Renal pelvis (tissue), 1 donor: ENCODE measurements at regions not wholly inside any gene's neighbourhood (a gene's known extent, or its start where the extent isn't known, plus 50 kb on each side); places are given as distances from the start of the nearest gene placed in this dataset.

Experiments used
- DNase-seq: peaks from one replicate; pipeline ENCODE4 v3.0.0-alpha.2; 2013

DNA sequence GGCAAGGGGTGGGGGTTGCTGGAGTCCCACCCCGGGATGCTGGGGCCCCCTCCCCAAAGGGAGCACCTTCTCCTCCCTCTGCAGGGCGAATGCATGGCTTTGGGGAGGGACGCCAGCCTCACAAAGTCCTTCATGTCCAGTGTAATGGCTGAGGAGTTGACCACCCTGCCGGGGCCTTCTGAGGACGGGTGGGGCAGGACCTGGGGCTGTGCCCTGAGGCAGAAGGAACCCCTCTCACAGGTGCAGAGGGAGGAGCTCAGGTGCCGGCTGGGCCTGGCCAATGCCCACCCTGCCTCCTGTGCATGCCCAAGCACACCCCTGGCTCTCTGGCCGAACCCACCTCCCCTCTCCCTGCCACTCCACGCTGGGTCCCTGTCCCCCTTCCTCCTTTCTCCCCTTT, 64.3 kb upstream of the RNU6ATAC start:
- DNase-seq = no peak

DNA sequence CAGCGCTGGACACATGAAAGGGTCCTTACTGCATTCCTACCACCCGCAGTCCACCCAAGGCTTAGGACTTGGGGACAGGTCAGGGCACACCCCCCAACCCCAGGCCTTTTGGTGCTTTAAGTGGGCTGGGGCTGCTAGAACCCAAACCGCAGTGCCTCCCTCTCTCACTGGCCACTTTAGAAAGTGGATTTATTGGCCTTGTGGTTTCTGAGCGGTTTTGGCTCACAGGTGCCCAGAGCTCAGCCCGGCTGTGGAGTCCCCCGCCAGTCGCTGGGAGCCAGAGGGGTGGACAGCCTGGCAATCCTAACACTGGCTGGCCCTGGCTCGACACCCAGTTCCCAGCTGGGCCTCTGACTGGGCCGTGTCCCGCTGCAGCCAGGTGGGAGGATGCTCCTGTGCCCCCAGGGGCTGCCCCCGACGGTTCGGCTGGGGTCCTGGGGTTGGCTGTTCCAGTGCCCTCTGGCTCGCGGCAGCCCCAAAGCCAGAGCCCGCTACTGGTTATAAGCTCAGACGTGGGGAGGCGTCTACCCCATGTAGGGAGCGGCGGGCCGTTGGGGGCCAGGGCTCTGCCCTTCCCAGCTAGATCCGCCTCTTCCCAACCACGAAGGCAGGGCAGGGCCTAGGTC, 65.2 kb upstream of the RNU6ATAC start:
- no peak for DNase-seq

DNA sequence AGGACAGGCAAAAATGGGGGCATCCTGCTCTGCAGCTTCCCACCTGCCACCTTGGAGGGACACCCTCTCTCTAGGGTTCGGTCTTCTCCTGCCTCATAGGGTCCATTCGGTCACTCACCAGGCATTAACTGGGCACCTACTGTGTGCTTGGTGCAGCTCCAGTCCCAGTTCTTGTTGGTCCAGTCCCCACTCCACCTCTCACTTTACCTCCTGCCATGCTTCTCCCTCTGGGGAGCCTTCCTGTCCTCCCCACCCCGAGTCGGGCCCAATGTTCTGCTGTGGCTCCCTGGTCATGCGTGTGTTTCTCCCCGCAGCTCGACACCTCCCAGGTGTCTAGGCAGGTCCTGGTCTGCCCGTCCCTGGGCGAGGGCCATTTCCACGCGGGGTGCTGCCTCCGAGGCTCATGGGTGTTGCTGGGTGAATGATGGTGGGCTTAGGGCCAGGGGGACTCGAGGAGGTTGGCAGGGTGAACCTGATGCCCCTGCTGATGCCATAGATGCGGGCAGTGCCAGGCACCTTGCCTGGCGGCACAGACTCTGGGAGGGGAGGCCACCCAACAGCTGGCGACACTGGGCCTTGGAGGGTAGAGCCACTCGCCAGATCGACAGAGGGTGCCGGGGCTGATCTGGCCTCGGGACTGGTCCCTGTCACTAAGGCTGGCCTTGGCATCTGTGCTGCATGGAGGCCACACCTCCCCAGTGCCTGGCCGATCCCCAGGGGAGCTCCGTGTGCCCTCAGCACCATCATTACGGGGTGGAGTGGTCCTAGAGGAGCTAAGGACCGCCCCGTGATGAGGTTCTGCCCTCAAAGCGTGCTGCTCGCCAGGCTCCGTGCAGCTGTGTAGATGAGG, 66.0 kb upstream of the RNU6ATAC start:
- DNase-seq = no peak

DNA sequence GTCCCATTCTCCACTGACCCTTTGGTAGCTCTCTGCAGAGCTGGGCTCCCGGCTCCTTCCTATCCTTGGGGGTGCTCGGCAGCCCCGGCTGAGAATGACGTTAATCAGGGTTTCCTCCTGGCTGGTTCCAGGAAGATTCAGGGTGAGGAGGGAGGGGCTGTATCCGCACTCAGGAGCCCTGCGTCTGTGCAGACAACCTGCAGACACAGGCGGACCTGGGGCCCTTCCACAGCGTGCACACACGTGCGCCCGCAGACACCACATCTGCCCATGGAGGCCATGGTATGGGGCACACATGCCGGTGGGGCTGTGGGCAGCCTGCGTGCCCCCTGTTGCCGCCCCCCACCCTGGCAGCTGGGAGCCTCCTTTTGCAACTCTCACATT, 66.6 kb upstream of the RNU6ATAC start:
- DNase-seq = no peak

DNA sequence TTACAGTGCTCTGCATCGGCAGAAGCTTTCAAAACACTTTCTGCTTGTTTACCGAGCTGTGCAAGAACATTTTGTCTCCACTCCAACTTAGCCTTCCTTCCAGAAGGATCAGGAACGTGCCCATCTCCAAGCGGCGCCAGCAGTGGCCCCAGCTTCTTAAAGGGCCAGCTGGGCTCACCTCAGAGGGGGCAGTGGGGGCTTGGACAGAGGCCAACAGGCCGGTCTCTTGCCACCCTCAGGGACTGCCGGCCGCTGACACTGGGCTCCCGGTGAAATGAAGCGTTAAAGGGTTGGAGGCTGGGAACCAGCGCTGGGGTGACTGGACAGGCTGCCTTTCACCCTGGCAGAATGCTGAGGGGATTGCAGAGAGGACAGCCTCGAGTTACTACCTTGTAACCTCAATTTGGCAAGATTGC, 67.0 kb upstream of the RNU6ATAC start:
- no peak for DNase-seq

DNA sequence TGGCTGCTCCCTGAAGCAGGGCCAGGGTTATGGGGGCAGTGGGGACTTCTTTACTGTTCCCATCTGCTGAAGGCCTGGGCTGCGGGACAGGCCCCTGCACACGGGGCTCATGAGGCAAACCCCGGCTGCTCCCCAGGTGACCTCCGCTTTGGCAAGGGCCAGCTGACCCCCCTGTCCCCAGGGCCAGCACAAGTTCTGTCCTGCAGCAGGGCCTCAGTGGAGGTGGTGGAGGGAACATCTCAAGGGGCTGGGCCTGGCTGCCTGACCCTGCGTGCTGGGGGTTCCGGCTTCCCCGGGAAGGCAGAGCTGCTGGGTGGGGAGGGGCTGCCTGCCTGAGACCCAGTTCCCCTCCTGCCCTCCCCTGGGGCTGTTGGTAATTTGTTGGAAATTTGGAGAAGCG, 67.4 kb upstream of the RNU6ATAC start:
- DNase-seq = no peak

DNA sequence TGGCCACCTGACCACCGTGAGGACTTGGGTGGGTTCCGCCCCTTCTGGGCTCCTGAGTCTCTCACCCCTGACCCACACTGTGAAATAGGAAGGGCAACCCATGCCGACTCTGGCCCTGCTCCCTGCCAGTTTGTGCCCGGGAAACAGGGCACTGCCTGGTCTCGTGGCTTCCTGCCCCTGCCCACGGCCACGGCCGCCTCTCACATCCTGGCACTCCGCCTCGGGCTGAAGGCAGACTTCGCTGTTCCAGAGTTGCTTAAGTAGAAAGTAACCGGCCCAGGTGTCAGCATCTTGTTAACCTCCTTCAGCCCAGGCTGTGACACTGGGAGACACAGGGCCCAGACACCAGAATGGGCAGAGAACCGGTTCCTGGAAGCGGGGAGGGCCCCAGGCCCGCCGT, 68.7 kb upstream of the RNU6ATAC start:
- DNase-seq = no peak

DNA sequence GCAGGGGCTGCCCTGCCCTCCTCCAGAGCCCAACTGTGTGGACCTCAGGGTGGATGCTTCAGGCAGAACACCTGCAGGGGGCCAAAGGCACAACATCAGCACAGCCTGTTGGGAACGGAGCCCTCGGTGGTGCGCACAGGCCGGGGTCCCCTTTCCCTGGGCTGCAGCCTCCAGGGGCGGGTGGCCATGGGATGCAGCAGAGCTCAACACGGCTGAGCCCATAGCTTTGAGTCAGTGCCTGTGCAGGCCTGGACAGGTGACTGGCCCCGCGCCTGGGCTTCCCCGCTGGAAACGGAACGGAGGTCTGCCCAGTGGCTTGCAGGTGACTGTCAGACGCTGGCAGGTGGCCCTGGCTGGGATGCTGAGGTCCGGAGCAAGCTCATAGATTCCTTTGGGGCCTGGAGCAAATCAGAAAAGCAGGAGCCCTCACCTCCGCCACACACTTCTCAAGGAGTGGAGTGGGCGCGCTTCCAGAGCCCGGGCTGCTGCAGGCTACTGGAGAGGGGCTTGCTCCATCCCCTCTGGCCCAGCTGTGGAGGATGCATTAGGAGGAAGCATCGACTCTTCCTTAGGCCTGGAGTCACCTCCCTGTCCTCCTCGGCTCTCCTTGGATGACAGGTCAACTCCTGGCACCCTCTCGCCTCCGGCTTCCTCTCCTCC, 69.8 kb upstream of the RNU6ATAC start:
- no peak for DNase-seq

DNA sequence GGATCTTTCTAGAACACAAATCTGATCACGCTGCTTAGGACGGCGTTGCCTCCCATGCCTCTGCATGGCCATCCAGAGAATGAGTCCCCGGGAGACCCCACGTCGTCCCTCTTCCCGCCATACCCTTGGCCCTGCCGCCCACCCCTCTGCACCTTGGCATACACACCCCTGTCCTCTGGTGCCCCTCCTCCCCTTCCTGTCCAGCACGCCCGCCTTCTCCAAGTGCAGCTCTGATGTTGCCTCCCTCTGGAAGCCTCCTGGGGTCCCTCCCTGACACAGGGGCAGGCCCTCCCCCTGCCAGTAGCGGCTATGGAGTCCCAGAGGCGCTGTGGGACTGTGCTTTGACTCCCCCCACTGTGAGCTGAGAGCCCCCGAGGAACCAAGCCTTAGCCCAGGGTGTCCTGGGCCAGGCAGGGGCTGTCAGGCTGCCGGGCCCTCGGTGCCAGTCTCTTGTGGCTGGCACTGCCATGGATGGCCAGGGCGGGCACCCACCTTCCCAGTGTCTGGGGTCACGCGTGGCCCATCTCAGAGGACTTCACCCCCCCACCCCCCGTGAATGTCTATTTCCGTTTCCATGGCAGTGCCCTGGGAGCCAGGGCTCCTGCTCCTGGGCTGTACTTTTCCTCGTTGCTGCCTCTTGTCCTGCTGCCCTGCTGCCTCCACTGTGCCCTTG, 70.5 kb upstream of the RNU6ATAC start:
- DNase-seq = no peak

DNA sequence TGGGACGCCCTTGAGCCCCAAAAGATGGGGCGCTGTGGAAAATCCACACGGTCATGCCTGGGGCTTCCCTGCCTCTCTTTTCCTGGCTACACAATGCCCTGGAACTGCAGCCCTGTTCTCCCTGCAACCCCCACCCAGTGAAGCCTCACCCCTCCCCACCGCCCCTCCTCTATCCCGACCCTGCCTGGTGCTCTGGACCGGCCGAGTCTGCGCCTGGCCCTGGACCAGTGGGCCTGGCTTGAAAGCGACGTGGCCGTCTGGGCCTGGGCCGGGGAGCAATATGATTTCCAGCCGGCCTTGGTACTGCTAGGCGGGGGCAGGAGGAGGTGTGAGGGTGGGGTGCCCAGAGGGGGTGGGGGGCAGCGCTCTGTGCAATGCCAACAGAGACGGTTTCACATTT, 71.0 kb upstream of the RNU6ATAC start:
- no peak for DNase-seq

DNA sequence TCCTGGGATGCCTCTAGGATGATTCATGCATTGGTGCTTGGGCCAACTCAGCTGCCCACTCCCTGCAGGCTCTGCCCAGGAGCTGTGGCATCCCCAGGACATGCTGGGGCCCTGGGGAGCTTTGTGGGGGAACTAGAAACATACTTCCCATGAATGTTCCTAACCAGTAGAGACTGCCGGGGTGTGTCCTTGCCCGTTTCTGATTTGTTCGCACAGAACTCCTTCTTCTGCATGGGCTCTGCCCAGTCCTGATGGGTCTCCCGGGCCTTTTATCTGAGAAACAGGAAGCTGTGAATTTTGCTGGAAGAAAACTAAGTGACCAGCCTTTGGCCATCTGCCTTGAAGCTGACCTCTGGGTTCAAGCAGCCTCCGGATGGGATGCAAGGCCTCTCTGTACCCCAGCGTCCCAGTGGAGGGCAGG, 71.6 kb upstream of the RNU6ATAC start:
- no peak for DNase-seq

DNA sequence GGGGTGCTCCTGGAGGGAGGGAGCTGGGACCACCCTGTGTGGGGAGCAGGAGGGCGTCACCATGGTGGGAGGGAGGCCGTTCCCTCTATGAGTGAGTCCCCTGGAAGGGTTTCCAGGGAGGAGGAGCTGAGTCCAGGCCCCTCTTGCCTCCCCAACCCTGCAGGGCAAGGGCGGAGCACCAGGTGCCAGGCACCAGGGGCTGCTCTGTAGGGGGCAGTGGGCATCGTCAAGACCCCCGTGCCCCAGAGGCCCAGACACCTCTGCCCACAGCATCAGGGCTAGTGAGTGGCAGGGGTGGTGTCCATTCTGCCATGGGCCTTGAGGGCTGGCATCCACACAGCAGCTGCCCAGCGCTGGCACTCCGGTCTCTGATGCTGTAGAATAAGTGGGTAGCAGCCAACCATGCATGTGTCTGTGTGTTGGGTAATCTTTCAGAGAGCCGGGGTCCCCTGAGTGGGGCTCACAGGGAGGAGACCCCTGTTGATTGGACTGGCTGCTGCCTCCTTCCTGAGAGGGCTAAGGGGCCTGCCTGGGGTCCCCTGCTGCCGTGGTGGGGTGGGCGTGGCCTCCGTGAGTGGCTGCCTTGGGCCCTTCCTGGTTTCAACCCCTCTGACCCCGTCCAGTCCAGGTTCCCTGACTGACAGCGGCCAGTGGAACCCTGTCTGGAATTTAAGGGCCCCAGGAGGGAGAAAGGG, 72.7 kb upstream of the RNU6ATAC start:
- DNase-seq = no peak

DNA sequence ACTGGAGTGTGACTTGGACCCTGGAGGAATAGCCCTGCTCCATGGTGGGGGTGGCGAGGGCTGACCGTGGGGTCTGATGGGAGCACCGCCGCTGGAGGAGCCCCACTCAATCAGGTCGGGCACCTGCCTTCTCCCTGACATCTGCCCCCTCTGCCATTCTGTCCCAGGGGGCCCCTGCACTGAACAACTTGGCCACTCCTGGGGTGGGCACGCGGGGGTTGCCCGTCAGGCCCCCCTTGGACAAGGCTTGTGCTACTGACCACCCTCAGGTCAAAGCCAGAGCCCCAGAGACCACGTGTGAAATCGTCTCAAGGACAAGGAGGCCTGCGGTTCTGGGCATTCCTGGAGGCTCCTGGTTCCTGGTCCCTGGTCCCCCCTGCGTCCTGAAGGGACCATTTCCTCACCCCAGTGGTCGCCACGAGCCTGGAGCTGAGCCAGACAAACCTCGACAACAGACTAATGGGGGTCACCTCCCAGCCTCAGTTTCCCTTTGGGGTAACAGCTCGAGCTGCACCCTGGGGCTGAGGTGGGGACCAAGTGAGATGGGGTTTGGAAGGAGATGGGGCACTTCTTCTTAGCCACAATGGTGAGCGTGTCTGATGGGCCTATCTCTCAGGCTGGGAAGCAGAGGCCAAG, 73.4 kb upstream of the RNU6ATAC start:
- no peak for DNase-seq

DNA sequence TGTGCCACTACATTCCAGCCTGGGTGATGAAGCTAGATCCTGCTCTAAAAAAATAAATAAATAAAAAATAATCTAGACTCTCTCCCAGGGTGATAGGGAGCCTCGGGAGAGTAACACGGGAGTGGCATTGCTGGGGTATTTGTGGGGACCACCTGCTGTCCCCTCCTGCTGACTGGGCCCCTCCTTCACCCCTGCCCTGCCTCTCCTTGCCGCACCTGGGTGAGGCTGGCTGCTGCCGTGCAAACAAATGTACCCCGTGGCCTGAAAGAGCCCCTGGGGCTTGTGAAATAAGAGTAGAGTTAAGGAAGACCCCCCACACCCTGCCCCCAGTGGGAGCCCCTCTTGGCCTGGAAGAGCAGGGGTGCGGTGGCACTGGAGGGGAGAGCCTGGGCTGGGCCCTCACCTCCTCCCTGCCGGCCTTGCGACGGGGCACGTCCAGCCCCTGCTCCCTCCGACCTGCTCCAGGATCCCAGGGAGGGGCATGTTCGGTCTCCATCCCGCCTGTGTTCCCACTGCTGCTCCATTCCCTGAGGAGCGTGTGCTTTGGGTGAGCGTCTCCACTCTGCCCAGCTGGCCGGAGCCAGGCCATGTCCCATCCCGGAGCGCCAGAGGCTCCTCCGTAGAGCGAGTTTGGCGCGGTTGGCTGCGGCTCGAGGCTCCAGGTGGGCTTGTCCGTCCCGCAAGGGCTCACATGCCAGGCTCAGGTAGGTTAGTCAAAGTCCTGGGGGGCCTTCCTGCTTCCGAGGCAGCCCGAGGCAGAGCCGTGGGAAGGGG, 75.0 kb upstream of the RNU6ATAC start:
- DNase-seq = no peak

DNA sequence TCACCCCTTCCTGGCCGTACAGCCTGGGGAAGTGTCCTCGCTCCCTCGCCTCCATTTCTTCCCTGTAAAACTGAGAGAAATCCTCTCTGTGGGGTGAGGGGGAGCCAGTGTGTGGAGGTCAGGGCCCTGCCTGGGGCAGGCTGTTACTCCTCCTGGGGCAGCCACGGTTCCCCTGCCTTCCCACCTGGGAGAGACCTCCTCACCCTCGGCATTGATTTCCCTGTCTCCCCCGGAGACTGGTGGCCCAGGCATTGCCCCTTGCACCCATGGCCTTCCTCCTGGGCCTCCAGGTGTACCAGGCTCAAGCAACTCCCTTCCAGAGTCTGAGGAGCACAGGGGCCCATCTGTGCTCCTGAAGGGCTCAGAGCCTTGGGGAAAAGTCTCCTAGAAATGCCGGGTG, 75.6 kb upstream of the RNU6ATAC start:
- DNase-seq = no peak

DNA sequence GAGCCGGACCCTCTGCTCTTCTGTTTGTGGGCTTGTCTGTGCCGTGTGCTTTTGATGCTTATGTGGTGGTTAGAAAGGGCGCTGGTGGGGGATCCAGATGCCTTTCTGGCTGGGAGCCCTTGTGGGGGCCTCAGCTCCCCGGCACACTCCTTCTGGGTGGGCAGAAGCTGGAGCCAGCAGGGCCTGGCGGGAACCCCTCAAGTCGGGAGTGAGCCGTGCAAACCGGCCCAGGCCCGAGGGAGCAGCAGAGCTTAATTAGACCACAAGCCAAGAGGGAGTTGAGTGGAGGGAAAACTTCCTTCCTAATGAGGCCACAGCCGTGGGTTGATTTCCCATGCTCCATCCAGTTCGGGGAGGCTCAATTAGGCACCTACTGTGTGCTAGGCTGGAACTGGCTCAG, 76.0 kb upstream of the RNU6ATAC start:
- no peak for DNase-seq

DNA sequence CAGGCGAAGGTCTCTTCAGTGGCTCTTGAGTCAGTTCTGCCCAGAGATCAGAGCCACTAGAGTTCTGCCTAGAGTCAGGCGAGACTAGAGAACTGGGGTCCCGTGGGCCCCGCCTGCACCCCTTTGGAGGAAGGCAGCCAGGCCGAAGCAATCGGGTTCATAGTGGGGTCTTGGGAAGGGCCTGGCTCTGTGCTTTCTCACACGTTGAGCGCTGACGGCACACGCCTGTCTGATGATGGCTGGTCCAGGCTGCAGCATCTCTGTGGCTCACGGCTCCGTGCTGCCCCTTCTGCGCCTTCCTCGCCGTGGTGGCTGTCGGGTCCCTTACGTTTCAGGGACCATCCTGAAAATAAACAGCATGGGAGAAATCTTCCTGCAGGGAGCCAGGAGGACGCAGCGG, 78.3 kb upstream of the RNU6ATAC start:
- DNase-seq = no peak

DNA sequence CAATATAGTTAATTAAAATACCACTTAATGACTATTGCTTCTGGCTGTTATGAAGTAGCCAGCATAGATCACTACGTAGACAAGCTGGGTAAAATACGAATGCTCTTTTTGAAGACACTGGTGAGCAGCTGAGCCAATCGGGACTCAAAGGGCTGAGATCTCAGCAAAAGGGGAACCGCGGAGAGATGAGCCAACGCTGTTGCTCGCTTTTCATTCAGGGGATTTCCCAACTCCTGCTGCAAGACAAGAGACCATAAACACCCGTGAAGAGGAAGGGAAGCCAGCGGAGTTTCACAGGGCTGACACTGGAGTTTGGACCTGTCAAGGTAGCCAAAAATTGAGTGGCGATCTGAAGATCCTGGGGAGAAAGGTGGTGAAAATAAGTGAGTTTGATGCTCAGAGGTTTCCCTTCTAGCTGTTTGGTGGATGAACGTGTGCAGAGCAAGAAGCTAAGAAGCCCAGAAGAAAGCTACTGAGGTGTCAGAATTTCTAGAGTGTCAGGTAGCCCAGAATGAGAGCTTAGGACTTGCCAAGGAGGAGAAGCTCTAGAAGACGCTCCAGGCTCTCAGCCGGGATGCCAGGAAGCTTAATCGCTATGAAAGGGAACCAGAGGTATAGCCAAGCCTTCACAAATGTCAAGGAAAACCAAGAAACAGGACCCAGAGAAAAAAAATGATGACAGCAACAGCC, 79.6 kb upstream of the RNU6ATAC start:
- no peak for DNase-seq

DNA sequence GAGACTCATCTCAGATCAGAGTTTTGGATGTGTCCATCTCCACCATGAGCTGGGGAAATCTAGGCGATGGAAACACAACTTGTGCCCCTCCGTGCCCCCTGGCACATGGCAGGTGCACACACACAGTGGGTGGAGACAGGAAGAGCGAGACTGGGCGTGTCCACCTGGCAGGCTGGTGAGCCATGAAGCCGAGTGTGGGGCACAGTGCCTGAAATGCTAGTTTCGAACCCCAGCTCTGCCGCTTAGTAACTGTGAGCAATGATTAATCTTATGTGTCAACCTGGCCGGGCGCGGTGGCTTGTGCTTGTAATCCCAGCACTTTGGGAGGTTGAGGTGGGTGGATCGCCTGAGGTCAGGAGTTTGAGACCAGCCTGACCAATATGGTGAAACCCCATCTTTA, 80.8 kb upstream of the RNU6ATAC start:
- no peak for DNase-seq
